D721Med (cell line): ENCODE measurements at regions not wholly inside any gene's neighbourhood (a gene's known extent, or its start where the extent isn't known, plus 50 kb on each side); places are given as distances from the start of the nearest gene placed in this dataset.

ENCODE experiments used
- DNase-seq: peaks from one replicate; pipeline ENCODE4 v3.0.0; 2011; ENCODE audit warnings: low spot score; ENCODE audit not compliant: insufficient read length
- FAIRE-seq: peaks from 2 replicates; lab custom pipeline; 2011; peaks lifted over from hg19 to GRCh38; lab: Jason Lieb, UNC
- TF ChIP-seq, protein P1 (sequence below): IDR thresholded peaks from 2 replicates; pipeline ENCODE4 v1.5.1; 2012; ENCODE audit warnings: mild to moderate bottlenecking, control low read depth; ENCODE audit not compliant: insufficient read depth; ENCODE audit errors: missing control alignments

DNA sequence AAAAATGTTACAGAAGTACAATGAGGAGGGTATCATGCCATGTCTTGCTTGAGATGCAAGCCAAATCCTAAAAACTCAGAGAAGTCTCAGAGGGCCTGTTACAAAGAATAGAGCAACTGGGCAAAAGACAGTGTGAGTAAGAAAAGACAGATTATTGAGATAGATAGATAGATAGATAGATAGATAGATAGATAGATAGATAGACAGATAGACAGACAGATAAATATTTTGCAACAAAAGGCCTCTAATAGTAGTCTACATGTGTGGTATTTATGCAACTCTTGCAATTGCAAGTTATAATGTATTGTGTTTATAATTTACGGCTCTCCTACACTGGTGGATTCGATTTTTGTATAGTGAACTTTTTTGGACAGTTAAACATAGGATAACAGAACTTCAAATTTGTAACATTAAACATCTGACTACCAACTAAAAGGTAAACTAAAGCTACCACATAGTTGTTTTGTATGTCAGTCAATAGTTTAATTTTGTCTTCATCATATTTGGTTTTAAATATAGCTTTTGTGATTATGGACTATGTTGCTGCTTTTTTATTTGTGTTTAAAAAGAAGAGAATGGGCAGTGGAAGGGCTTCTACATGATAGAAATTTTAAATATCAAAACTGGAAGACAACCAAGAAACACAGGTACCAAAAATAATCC lies 740.7 kb upstream of the LRRTM4 start:
- no peak for FAIRE-seq
- DNase-seq: no peak

DNA sequence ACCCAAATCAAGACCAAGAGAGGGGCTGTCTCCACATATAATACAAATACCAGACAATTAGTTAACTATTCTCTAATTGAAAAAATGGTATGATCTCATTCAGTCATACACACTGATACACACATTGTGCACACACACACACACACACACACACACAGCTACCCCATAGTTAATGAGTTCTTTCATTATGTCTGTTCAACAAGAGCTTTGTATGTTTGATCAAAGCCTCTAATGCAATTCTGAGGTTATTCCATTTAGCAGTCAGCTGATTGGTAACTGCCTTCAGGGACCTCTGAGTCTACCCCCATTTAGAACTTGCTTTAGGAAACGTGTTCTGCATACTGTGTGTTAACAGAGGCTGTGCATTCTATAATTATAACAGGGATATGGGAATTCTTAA lies 741.4 kb upstream of the LRRTM4 start:
- TF ChIP-seq, protein P1, sequence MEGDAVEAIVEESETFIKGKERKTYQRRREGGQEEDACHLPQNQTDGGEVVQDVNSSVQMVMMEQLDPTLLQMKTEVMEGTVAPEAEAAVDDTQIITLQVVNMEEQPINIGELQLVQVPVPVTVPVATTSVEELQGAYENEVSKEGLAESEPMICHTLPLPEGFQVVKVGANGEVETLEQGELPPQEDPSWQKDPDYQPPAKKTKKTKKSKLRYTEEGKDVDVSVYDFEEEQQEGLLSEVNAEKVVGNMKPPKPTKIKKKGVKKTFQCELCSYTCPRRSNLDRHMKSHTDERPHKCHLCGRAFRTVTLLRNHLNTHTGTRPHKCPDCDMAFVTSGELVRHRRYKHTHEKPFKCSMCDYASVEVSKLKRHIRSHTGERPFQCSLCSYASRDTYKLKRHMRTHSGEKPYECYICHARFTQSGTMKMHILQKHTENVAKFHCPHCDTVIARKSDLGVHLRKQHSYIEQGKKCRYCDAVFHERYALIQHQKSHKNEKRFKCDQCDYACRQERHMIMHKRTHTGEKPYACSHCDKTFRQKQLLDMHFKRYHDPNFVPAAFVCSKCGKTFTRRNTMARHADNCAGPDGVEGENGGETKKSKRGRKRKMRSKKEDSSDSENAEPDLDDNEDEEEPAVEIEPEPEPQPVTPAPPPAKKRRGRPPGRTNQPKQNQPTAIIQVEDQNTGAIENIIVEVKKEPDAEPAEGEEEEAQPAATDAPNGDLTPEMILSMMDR: no peak
- DNase-seq (no peak), FAIRE-seq (no peak)

More for the DNA sequence above, 740.7 kb upstream of the LRRTM4 start:
- TF ChIP-seq, protein P1: no peak

DNA sequence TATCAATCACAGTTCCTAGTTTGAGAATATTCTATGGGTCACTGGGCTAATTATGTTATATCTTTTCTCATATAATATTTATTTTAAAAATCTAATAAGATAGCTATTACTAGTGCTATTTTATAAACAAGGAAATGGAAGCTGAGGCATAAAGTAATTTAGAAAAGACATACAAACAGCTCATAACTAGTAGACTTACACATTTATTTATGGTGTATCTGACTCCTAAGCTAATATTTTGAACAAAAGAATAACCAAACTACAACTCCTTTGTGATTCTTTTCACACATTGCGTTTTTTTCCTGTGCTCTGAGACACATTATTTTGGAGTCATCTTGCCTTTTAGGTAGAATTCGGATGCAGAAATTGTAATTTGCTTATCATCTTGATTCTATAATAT lies 742.0 kb upstream of the LRRTM4 start:
- DNase-seq: no peak
- no peak for FAIRE-seq
- TF ChIP-seq, protein P1: no peak

DNA sequence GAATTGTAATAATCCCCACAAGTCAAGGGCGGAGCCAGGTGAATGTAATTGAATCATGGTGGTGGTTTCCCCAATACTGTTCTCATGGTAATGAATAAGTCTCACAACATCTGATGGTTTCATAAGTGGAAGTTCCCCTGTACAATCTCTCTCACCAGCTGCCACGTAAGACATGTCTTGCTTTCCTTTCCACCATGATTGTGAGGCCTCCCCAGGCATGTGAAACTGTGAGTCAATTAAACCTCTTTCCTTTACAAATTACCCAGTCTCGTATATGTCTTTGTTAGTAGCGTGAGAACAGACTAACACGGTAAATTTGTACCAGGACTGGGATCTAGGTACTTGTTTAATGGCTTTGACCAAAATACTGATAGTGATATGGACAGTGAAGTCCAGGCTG lies 744.3 kb upstream of the REG3G start:
- DNase-seq: no peak
- no peak for FAIRE-seq

DNA sequence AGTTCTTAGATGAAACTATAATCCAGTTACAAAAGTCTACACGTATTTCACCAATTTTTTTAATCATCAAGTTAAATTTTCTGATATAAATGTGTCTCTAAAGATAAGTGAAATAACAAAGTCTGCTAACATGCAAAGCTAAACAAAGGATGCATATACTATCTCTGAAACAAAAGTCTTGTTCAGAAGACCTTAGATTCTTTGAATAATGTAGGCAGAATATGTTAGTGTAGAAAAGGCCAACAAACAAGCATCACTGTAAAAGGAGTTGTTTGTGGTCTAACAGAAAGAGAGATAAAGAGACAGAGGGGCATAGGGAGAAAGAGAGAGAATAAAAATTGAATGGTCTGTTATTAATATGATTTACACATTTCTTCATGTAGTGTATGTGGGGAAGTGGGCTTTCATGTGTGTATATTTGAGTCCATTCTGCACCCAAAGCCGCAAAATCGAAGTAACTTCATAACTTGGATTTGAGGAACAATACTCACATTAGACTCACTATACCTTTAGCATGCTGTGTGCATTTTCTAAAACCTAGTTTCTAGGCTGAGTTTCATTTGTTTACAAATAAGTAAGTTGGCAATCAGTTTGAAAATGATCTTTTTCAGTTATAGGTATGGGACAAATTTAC lies 734.8 kb upstream of the REG3G start:
- FAIRE-seq (no peak), DNase-seq (no peak)
- TF ChIP-seq, protein P1: no peak

More for the DNA sequence above, 744.3 kb upstream of the REG3G start:
- TF ChIP-seq, protein P1: no peak

DNA sequence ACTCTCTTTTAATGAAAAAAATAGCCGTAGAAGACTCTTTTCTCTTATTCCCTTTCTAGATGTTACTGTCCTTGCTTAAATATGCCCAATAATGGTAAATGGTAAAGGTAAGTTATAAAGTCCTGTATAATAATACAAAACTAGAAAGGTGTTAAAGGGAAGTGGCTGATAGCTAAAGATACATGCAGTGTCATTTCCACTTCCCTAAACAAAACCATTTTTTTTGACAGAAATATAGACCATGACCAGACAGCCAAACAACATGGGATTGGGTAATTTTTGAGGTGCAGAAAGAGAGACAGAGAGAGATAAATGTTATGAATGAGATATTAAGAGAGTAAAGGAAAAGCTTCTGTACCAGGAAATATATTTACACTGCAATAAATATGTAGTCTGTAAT lies 731.7 kb upstream of the REG3G start:
- FAIRE-seq (no peak), DNase-seq (no peak)
- TF ChIP-seq, protein P1: no peak
